ENCODE measurements at regions not wholly inside any gene's neighbourhood (a gene's known extent, or its start where the extent isn't known, plus 50 kb on each side); places are given as distances from the start of the nearest gene placed in this dataset.
"Not testable (repeated sequence)": the region's sequence is repeated elsewhere in the genome, so short reads cannot be mapped to it uniquely, and the experiment has no call there.

DNA sequence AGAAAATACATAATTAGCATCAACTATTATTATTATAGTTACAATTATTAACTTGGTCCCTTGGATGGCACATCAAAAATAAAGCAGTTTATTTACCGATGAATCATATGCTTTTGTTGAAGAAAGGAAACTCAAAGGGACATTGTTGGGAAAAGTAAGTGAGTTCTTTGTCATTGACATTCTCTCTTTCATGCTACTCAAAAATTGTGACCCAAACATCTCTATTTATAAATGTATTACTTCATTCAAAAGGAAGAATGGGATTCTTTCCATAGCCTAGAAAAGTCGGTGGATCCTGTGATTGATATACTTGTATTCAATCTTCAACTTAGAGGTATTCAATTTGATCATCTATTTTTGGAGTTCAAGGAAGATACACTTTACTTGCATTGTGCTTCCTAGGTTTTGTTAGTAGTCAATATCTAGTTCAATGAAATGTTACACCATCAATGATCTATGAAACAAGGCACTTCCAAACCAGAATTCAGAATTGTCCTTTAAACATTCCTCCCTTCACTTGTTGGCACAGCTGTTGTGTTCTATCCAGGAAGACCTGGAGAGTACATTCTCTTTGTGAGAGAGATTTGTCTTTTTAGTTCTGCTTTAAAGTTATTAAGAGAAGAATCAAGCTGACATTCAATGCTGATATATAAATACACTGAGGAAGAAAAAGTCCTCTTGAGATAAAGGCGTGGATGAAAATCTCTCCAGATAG is 235.2 kb downstream of the TMEM26 start:
- H3K36me3 ChIP-seq (replicated peaks), result no peaks in the 10 kb centered on the region
- in situ Hi-C loops (cut with HindIII; ENCODE audit: low pct_ligation_motif_present, low sequenced_read_pairs), result no loop called here
- DNase-seq, result no peak

GRCh38 chr10:61215246-61215645 is 237.9 kb downstream of the TMEM26 start:
- Histone ChIP-seq H3K27ac (no peak overlapping the region), H3K36me3 (replicated peaks) (no peaks in the 10 kb centered on the region), H3K4me3 (ENCODE audit: low read depth, low read length) (no peak overlapping the region), H3K27me3 (replicated peaks) (no peaks in the 10 kb centered on the region)
- no peak for DNase-seq
- in situ Hi-C loops (cut with HindIII; ENCODE audit: low pct_ligation_motif_present, low sequenced_read_pairs), result no loop called here
- TF ChIP-seq, protein P1, sequence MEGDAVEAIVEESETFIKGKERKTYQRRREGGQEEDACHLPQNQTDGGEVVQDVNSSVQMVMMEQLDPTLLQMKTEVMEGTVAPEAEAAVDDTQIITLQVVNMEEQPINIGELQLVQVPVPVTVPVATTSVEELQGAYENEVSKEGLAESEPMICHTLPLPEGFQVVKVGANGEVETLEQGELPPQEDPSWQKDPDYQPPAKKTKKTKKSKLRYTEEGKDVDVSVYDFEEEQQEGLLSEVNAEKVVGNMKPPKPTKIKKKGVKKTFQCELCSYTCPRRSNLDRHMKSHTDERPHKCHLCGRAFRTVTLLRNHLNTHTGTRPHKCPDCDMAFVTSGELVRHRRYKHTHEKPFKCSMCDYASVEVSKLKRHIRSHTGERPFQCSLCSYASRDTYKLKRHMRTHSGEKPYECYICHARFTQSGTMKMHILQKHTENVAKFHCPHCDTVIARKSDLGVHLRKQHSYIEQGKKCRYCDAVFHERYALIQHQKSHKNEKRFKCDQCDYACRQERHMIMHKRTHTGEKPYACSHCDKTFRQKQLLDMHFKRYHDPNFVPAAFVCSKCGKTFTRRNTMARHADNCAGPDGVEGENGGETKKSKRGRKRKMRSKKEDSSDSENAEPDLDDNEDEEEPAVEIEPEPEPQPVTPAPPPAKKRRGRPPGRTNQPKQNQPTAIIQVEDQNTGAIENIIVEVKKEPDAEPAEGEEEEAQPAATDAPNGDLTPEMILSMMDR (IDR thresholded peaks at IDR 0.05; ENCODE audit: low read depth, low read length, missing control alignments), result no peak

More for the DNA sequence above, 235.2 kb downstream of the TMEM26 start:
- no peak overlapping the region for H3K4me3 ChIP-seq (ENCODE audit: low read depth, low read length)
- no peak overlapping the region for H3K27ac ChIP-seq
- no peaks in the 10 kb centered on the region for H3K27me3 ChIP-seq (replicated peaks)
- TF ChIP-seq, protein P1 (IDR thresholded peaks at IDR 0.05; ENCODE audit: low read depth, low read length, missing control alignments), result no peak

DNA sequence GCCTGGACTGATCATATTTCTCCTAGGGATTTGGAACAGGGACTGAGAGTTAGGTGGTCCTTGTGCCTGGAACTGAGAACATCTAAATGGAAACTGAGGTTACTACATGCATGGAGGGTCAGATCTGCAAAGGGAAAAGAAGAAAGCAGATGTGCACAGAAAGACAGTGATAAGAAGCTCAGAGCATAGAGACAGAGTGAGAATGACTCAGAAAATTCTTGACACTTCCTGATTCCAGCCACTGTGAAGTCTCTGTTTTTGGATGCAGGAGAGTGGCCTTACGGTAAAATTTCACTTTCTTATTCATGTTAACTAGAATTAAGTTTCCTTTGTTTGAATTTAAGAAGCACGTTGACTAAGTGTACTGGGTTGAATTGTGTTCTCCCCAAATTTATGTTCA is 241.7 kb downstream of the TMEM26 start:
- H3K27ac ChIP-seq, result no peak overlapping the region
- H3K4me3 ChIP-seq (ENCODE audit: low read depth, low read length), result no peak overlapping the region
- peak; percentile 18 for DNase-seq
- in situ Hi-C loops (cut with HindIII; ENCODE audit: low pct_ligation_motif_present, low sequenced_read_pairs), result no loop called here
- H3K36me3 ChIP-seq (replicated peaks), result no peaks in the 10 kb centered on the region
- TF ChIP-seq, protein P1 (IDR thresholded peaks at IDR 0.05; ENCODE audit: low read depth, low read length, missing control alignments), result no peak
- no peaks in the 10 kb centered on the region for H3K27me3 ChIP-seq (replicated peaks)

GRCh38 chr10:61197057-61197456 is 253.1 kb upstream of the RHOBTB1 start:
- H3K27me3 ChIP-seq (replicated peaks), result no peaks in the 10 kb centered on the region
- H3K27ac ChIP-seq, result no peak overlapping the region
- DNase-seq, result no peak
- H3K36me3 ChIP-seq (replicated peaks), result no peaks in the 10 kb centered on the region
- TF ChIP-seq, protein P1 (IDR thresholded peaks at IDR 0.05; ENCODE audit: low read depth, low read length, missing control alignments), result no peak
- in situ Hi-C loops (cut with HindIII; ENCODE audit: low pct_ligation_motif_present, low sequenced_read_pairs), result no loop called here
- no peak overlapping the region for H3K4me3 ChIP-seq (ENCODE audit: low read depth, low read length)

DNA sequence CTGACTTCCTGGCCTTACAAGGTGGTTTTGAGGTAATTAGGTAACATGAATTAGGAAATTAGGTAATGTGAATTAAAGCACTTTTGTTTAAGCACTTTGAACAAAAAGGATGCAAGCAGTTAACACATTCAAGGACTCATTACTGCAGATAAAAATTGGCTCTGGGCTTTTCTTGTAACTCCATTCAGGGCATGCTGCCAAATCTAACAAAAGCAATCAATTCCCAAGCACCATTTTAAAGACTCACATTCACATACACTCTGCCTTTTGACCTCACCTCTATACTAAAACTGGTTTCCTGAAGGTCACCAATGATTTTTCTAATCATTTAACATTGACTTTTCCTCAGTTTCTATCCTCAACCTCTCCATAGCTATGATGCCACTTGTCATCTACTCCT is 251.2 kb upstream of the RHOBTB1 start:
- Histone ChIP-seq H3K27me3 (replicated peaks) (no peaks in the 10 kb centered on the region), H3K4me3 (ENCODE audit: low read depth, low read length) (no peak overlapping the region), H3K36me3 (replicated peaks) (no peaks in the 10 kb centered on the region), H3K27ac (no peak overlapping the region)
- TF ChIP-seq, protein P1 (IDR thresholded peaks at IDR 0.05; ENCODE audit: low read depth, low read length, missing control alignments), result no peak
- DNase-seq, result no peak
- in situ Hi-C loops (cut with HindIII; ENCODE audit: low pct_ligation_motif_present, low sequenced_read_pairs), result no loop called here

DNA sequence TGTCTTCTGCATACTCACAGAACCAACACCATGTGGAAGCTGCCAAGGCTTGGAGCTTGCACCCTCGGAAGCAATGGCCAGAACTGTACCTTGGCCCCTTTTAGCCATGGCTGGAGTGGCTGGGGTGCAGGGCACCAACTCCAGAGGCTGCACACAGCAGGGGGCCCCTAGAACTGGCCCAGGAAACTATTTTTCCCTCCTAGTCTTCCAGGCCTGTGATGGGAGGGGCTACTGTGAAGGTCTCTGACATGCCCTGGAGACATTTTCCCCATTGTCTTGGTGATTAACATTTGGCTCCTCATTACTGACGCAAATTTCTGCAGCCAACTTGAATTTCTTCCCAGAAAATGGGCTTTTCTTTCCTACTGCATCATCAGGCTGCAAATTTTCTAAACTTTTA is 248.6 kb upstream of the RHOBTB1 start:
- DNase-seq; in situ Hi-C loops (cut with HindIII; ENCODE audit: low pct_ligation_motif_present, low sequenced_read_pairs); H3K27ac ChIP-seq; H3K27me3 ChIP-seq (replicated peaks); H3K36me3 ChIP-seq (replicated peaks); H3K4me3 ChIP-seq (ENCODE audit: low read depth, low read length): not testable (repeated sequence)
